Stomach (tissue), 8 donors: ENCODE measurements at regions not wholly inside any gene's neighbourhood (a gene's known extent, or its start where the extent isn't known, plus 50 kb on each side); places are given as distances from the start of the nearest gene placed in this dataset.

ENCODE experiments used
- DNase-seq, 2 donors: peaks; one replicate each; pipeline versions ENCODE4 v3.0.0 to v3.0.0-alpha.2; 2013 to 2019
- H3K27ac ChIP-seq, 5 donors: fragments of 200-600 bp in 4 of 5; sonication (generic) in 4 of 5; one replicate each; pipeline ENCODE4 v1.5.1; 2013 to 2019; ENCODE audit warnings: mild to moderate bottlenecking in 1 of 5, moderate library complexity in 1 of 5
- H3K27me3 ChIP-seq, 3 donors: fragments of 200-600 bp; sonication (generic); one replicate each; pipeline ENCODE4 v1.5.1; 2017 to 2019; ENCODE audit warnings: mixed run types in 1 of 3
- H3K36me3 ChIP-seq, 4 donors: fragments of 200-600 bp; sonication (generic); 1 replicate in 3 of 4; 2 replicates in 1 of 4; pipeline ENCODE4 v1.5.1; 2016 to 2019
- H3K4me1 ChIP-seq, 4 donors: fragments of 200-600 bp; sonication (generic); one replicate each; pipeline ENCODE4 v1.5.1; 2016 to 2019
- H3K4me3 ChIP-seq, 4 donors: fragments of 200-600 bp; sonication (generic) in 3 of 4; one replicate each; pipeline ENCODE4 v1.5.1; 2016 to 2019; ENCODE audit warnings: mild to moderate bottlenecking in 1 of 4
- H3K9me3 ChIP-seq, 4 donors: fragments of 200-600 bp; sonication (generic); one replicate each; pipeline ENCODE4 v1.5.1; 2016 to 2019
- CTCF ChIP-seq, 7 experiments: fragments of 450-650 bp in 4 of 7; fragments of 200-600 bp in 3 of 7; sonication (generic) in 3 of 7; IDR thresholded peaks; one replicate each; pipeline ENCODE4 v1.5.1; 2016 to 2019; ENCODE audit warnings: antibody characterized with exemption in 7 of 7, control low read depth in 2 of 7, mild to moderate bottlenecking in 1 of 7
- EP300 ChIP-seq: sonication (generic); formaldehyde crosslinking; IDR thresholded peaks from one replicate; pipeline ENCODE4 v1.6.1; 2017; ENCODE audit warnings: antibody characterized with exemption
- POLR2A ChIP-seq, 4 donors: fragments of 450-650 bp; IDR thresholded peaks; one replicate each; pipeline ENCODE4 v1.6.1; 2016; ENCODE audit warnings: antibody characterized with exemption in 4 of 4, control low read depth in 2 of 4, mild to moderate bottlenecking in 1 of 4, moderate library complexity in 1 of 4
- POLR2AphosphoS5 ChIP-seq, 3 donors: sonication (generic); formaldehyde crosslinking; IDR thresholded peaks; one replicate each; pipeline ENCODE4 v1.6.1; 2016; ENCODE audit warnings: antibody characterized with exemption in 3 of 3
- WGBS, 5 donors: extraction: QIAGEN DNeasy Blood & Tissue Kit in 3 of 5; methylation state at CpG; one replicate each; pipeline versions ENCODE4 v1.1.5 to v1.1.7; 2013 to 2018; 5-methylcytosine and 5-hydroxymethylcytosine counted together
- intact Hi-C: fragments of 100-400 bp; cut with DNase I; formaldehyde crosslinking; loops from one replicate; pipeline ENCODE4 v1.15.1; 2023; ENCODE audit warnings: low total_unique reads
- donor health status: healthy with polysubstance abuse.
- donor health status: Bipolar disorder and iron deficiency.
- donor health status: healthy.

GRCh38 chr21:38596264-38597042 lies 98.2 kb upstream of the ERG start:
- Histone ChIP-seq H3K36me3 (no peaks in the 10 kb centered on the region), H3K4me1 (no peaks in the 10 kb centered on the region), H3K27me3 (peaks cover 0 to 23% (median 0%) of the 10 kb centered on the region in 3 donors), H3K9me3 (no peaks in the 10 kb centered on the region), H3K4me3 (no peak overlapping the region), H3K27ac (no peak overlapping the region)
- 54 to 69% (median 66%) methylated on average over 4 of the region's 4 CpGs for WGBS, 5 donors
- TF ChIP-seq POLR2AphosphoS5 (IDR thresholded peaks at IDR 0.05) = no peak
- no peak for TF ChIP-seq CTCF (IDR thresholded peaks at IDR 0.05)
- TF ChIP-seq POLR2A (IDR thresholded peaks at IDR 0.05) = no peak
- no peak for TF ChIP-seq EP300
- no peak for DNase-seq
- intact Hi-C loops = no loop called here

GRCh38 chr21:38597421-38597820 lies 99.1 kb upstream of the ERG start:
- TF ChIP-seq POLR2A (IDR thresholded peaks at IDR 0.05) (no peak), CTCF (IDR thresholded peaks at IDR 0.05) (no peak), POLR2AphosphoS5 (IDR thresholded peaks at IDR 0.05) (no peak), EP300 (no peak)
- no peaks in the 10 kb centered on the region for H3K36me3 ChIP-seq
- H3K9me3 ChIP-seq = no peaks in the 10 kb centered on the region
- no peak overlapping the region for H3K4me3 ChIP-seq
- no peak overlapping the region for H3K27ac ChIP-seq
- intact Hi-C loops = no loop called here
- no peak for DNase-seq
- H3K4me1 ChIP-seq = no peaks in the 10 kb centered on the region
- WGBS, 5 donors = 20 to 41% (median 34%) methylated on average over 2 of the region's 2 CpGs
- H3K27me3 ChIP-seq = peaks cover 0 to 23% (median 0%) of the 10 kb centered on the region in 3 donors

GRCh38 chr21:38598413-38598812 lies 100.1 kb upstream of the ERG start:
- TF ChIP-seq EP300 (no peak), POLR2AphosphoS5 (IDR thresholded peaks at IDR 0.05) (no peak), CTCF (IDR thresholded peaks at IDR 0.05) (no peak)
- 70 to 89% (median 83%) methylated on average over 5 of the region's 5 CpGs for WGBS, 5 donors
- no peaks in the 10 kb centered on the region for H3K4me1 ChIP-seq
- H3K9me3 ChIP-seq = no peaks in the 10 kb centered on the region
- intact Hi-C loops = no loop called here
- H3K36me3 ChIP-seq = no peaks in the 10 kb centered on the region
- H3K27me3 ChIP-seq = peaks cover 0 to 23% (median 0%) of the 10 kb centered on the region in 3 donors
- no peak overlapping the region for H3K27ac ChIP-seq
- H3K4me3 ChIP-seq = no peak overlapping the region
- DNase-seq = no peak

GRCh38 chr21:38599381-38599975 lies 101.2 kb upstream of the ERG start:
- WGBS, 5 donors = 77 to 89% (median 86%) methylated on average over 8 of the region's 8 CpGs
- intact Hi-C loops = no loop called here

More at GRCh38 chr21:38599381-38599975, 101.2 kb upstream of the ERG start:
- Histone ChIP-seq H3K36me3 (no peaks in the 10 kb centered on the region), H3K27ac (no peak overlapping the region), H3K4me3 (no peak overlapping the region), H3K9me3 (no peaks in the 10 kb centered on the region), H3K4me1 (no peaks in the 10 kb centered on the region), H3K27me3 (peaks cover 0 to 23% (median 0%) of the 10 kb centered on the region in 3 donors)
- TF ChIP-seq POLR2AphosphoS5 (IDR thresholded peaks at IDR 0.05) = no peak
- TF ChIP-seq CTCF (IDR thresholded peaks at IDR 0.05) = no peak
- TF ChIP-seq EP300 = no peak
- no peak for TF ChIP-seq POLR2A (IDR thresholded peaks at IDR 0.05)
- DNase-seq = no peak
